ENCODE measurements at regions not wholly inside any gene's neighbourhood (a gene's known extent, or its start where the extent isn't known, plus 50 kb on each side); places are given as distances from the start of the nearest gene placed in this dataset.
A peak's percentile ranks its signal among the peaks of the same experiment; 100 is the strongest.

GRCh38 chr4:156676116-156676851, 295.3 kb downstream of the PDGFC start:
- Histone ChIP-seq H3K4me1 (no peaks in the 10 kb centered on the region), H3K9me3 (no peaks in the 10 kb centered on the region), H3K4me3 (no peak overlapping the region), H3K27ac (no peak overlapping the region), H3K4me2 (no peak overlapping the region)
- CTCF ChIA-PET, result interaction anchor here (1.3 kb wide), 1 partner anchor 201 kb away, joined by 3 read pairs; no protein-coding TSS in a partner anchor
- POLR2A ChIA-PET, result no interaction called here
- no peak for FAIRE-seq
- WGBS (ENCODE audit: missing lambda C conversion rate), result 55% methylated on average over 3 of the region's 3 CpGs
- no peak for DNase-seq (ENCODE audit: low read depth in 1 of 2, low spot score in 1 of 2)
- ATAC-seq, result no peak
- TF ChIP-seq HOXA7 (CRISPR knock-in tag; IDR thresholded peaks at IDR 0.05), result no peak
- TF ChIP-seq RCOR1 (IDR thresholded peaks at IDR 0.05; ENCODE audit: low read depth, low read length), result no peak
- no peak for TF ChIP-seq CTCF (IDR thresholded peaks at IDR 0.05)
- TF ChIP-seq NFE2L2 (conservative IDR thresholded peaks at IDR 0.05; ENCODE audit: low read length), result peak; percentile 74

GRCh38 chr4:156673483-156673882, 298.1 kb downstream of the PDGFC start:
- FAIRE-seq (no peak), ATAC-seq (no peak), DNase-seq (ENCODE audit: low read depth in 1 of 2, low spot score in 1 of 2) (no peak)
- POLR2A ChIA-PET, result no interaction called here
- Histone ChIP-seq H3K4me2 (no peak overlapping the region), H3K4me3 (no peak overlapping the region), H3K9me3 (no peaks in the 10 kb centered on the region), H3K27ac (no peak overlapping the region), H3K4me1 (no peaks in the 10 kb centered on the region)
- TF ChIP-seq EHF (CRISPR knock-in tag; IDR thresholded peaks at IDR 0.05) (no peak), ATOH8 (CRISPR knock-in tag; IDR thresholded peaks at IDR 0.05; ENCODE audit: low read depth) (no peak), FOXS1 (CRISPR knock-in tag; IDR thresholded peaks at IDR 0.05) (no peak), NFE2L2 (conservative IDR thresholded peaks at IDR 0.05; ENCODE audit: low read length) (no peak), MYC (IDR thresholded peaks at IDR 0.05; ENCODE audit: borderline replicate concordance, low read length) (no peak), FOSB (CRISPR knock-in tag; IDR thresholded peaks at IDR 0.05) (no peak), RAD21 (conservative IDR thresholded peaks at IDR 0.05 in 1 of 2, IDR thresholded peaks at IDR 0.05 in 1 of 2) (no peak), HES2 (IDR thresholded peaks at IDR 0.05) (no peak), NR3C1 (IDR thresholded peaks at IDR 0.05) (no peak), HOXB5 (CRISPR knock-in tag; IDR thresholded peaks at IDR 0.05) (no peak), KDM1A (IDR thresholded peaks at IDR 0.05; ENCODE audit: low read depth) (no peak), FOSL2 (IDR thresholded peaks at IDR 0.05) (no peak), FOSL2 (CRISPR knock-in tag; IDR thresholded peaks at IDR 0.05) (no peak)
- CTCF ChIA-PET, result interaction anchor here (1.4 kb wide), 1 partner anchor 12 kb away, joined by 4 read pairs; no protein-coding TSS in a partner anchor
- 58% methylated on average over 4 of the region's 4 CpGs for WGBS (ENCODE audit: missing lambda C conversion rate)

GRCh38 chr4:156672492-156673305, 298.9 kb downstream of the PDGFC start:
- DNase-seq (ENCODE audit: low read depth in 1 of 2, low spot score in 1 of 2) (no peak), FAIRE-seq (no peak), ATAC-seq (no peak)
- H3K4me1 ChIP-seq, result no peaks in the 10 kb centered on the region
- H3K4me3 ChIP-seq, result no peak overlapping the region
- 59% methylated on average over 6 of the region's 6 CpGs for WGBS (ENCODE audit: missing lambda C conversion rate)
- H3K4me2 ChIP-seq, result no peak overlapping the region
- H3K27ac ChIP-seq, result no peak overlapping the region
- CTCF ChIA-PET, result interaction anchor here (1.4 kb wide), 1 partner anchor 13 kb away, joined by 4 read pairs; no protein-coding TSS in a partner anchor
- no peak for TF ChIP-seq HDAC2 (IDR thresholded peaks at IDR 0.05)
- no peak for TF ChIP-seq CHD2 (IDR thresholded peaks at IDR 0.05; ENCODE audit: low read length, partially characterized antibody)
- H3K9me3 ChIP-seq, result no peaks in the 10 kb centered on the region
- POLR2A ChIA-PET, result no interaction called here

All from A549 (cell line).